ENCODE measurements at regions not wholly inside any gene's neighbourhood (a gene's known extent, or its start where the extent isn't known, plus 50 kb on each side); places are given as distances from the start of the nearest gene placed in this dataset.

GRCh38 chr9:105047742-105048041 lies 119.7 kb upstream of the ABCA1 start:
- no peaks in the 10 kb centered on the region for H3K27me3 Mint-ChIP-seq (ENCODE audit: low read depth)
- H3K4me3 Mint-ChIP-seq: no peak overlapping the region
- no peak for TF ChIP-seq CTCF (conservative IDR thresholded peaks at IDR 0.05)

DNA sequence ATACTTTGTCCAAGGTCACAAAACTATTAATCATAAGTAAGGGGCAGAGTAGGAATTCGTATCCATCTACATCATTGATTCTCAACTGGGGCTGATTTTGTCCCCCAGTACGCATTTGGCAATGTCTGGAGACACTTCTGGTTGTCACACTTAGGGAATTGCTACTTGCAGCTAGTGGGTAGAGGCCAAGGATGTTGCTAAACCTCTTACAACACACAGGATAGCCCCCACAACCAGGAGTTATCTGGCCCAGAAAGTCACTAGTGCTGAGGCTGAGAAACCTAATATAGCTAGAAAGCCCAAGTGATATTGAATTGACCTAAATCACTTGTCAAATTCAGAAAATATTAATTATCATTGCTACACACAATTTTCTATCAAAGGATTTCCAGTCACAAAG lies 120.4 kb upstream of the ABCA1 start:
- H3K4me3 Mint-ChIP-seq: no peak overlapping the region
- no peaks in the 10 kb centered on the region for H3K36me3 Mint-ChIP-seq (ENCODE audit: low read depth)
- no peak overlapping the region for H3K27ac Mint-ChIP-seq (ENCODE audit: unreplicated experiment)
- no peaks in the 10 kb centered on the region for H3K27me3 Mint-ChIP-seq (ENCODE audit: low read depth)
- peaks cover 4% of the 10 kb centered on the region for H3K9me3 Mint-ChIP-seq
- peaks cover 4% of the 10 kb centered on the region for H3K4me1 Mint-ChIP-seq
- TF ChIP-seq CTCF (conservative IDR thresholded peaks at IDR 0.05): no peak
- no peak for DNase-seq (ENCODE audit: low read depth, low spot score)

More at GRCh38 chr9:105047742-105048041, 119.7 kb upstream of the ABCA1 start:
- Mint-ChIP-seq H3K4me1 (peaks cover 4% of the 10 kb centered on the region), H3K36me3 (ENCODE audit: low read depth) (no peaks in the 10 kb centered on the region), H3K9me3 (no peaks in the 10 kb centered on the region), H3K27ac (ENCODE audit: unreplicated experiment) (no peak overlapping the region)
- DNase-seq (ENCODE audit: low read depth, low spot score): no peak

GRCh38 chr9:105050296-105050695 lies 122.3 kb upstream of the ABCA1 start:
- H3K4me1 Mint-ChIP-seq: peaks cover 9% of the 10 kb centered on the region
- no peak for DNase-seq (ENCODE audit: low read depth, low spot score)
- no peak for TF ChIP-seq CTCF (conservative IDR thresholded peaks at IDR 0.05)
- H3K27me3 Mint-ChIP-seq (ENCODE audit: low read depth): no peaks in the 10 kb centered on the region
- H3K9me3 Mint-ChIP-seq: peaks cover 8% of the 10 kb centered on the region
- no peaks in the 10 kb centered on the region for H3K36me3 Mint-ChIP-seq (ENCODE audit: low read depth)
- H3K27ac Mint-ChIP-seq (ENCODE audit: unreplicated experiment): no peak overlapping the region
- H3K4me3 Mint-ChIP-seq: no peak overlapping the region

DNA sequence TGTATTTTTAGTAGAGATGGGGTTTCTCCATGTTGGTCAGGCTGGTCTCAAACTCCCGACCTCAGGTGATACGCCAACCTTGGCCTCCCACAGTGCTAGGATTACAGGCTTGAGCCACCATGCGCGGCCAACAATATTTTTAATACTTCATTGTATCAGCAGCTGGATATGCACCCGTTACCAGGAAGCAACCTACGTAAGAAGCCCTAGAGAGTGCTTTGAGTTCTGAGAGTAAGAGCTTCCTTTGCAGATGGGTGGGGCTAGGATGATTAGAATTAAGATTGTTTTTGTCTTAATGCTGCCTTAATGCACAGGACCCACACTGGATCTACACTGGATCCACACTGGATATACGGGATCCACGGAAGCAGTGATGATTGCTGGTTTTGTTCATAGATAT lies 123.9 kb upstream of the ABCA1 start:
- TF ChIP-seq CTCF (conservative IDR thresholded peaks at IDR 0.05): no peak
- Mint-ChIP-seq H3K27me3 (ENCODE audit: low read depth) (no peaks in the 10 kb centered on the region), H3K9me3 (peaks cover 10% of the 10 kb centered on the region), H3K36me3 (ENCODE audit: low read depth) (no peaks in the 10 kb centered on the region), H3K27ac (ENCODE audit: unreplicated experiment) (no peak overlapping the region), H3K4me1 (peaks cover 5% of the 10 kb centered on the region), H3K4me3 (no peak overlapping the region)
- DNase-seq (ENCODE audit: low read depth, low spot score): no peak

GRCh38 chr9:105052346-105052745 lies 124.4 kb upstream of the ABCA1 start:
- no peaks in the 10 kb centered on the region for H3K27me3 Mint-ChIP-seq (ENCODE audit: low read depth)
- H3K4me1 Mint-ChIP-seq: peaks cover 5% of the 10 kb centered on the region
- TF ChIP-seq CTCF (conservative IDR thresholded peaks at IDR 0.05): no peak
- DNase-seq (ENCODE audit: low read depth, low spot score): no peak
- peaks cover 10% of the 10 kb centered on the region for H3K9me3 Mint-ChIP-seq
- no peaks in the 10 kb centered on the region for H3K36me3 Mint-ChIP-seq (ENCODE audit: low read depth)
- H3K4me3 Mint-ChIP-seq: no peak overlapping the region
- no peak overlapping the region for H3K27ac Mint-ChIP-seq (ENCODE audit: unreplicated experiment)

- Mint-ChIP-seq H3K27ac (ENCODE audit: unreplicated experiment) (no peak overlapping the region), H3K9me3 (peaks cover 10% of the 10 kb centered on the region), H3K4me3 (no peak overlapping the region), H3K36me3 (ENCODE audit: low read depth) (no peaks in the 10 kb centered on the region), H3K4me1 (peaks cover 5% of the 10 kb centered on the region), H3K27me3 (ENCODE audit: low read depth) (no peaks in the 10 kb centered on the region)
- DNase-seq (ENCODE audit: low read depth, low spot score): no peak
- TF ChIP-seq CTCF (conservative IDR thresholded peaks at IDR 0.05): no peak
These were observed 125.3 kb upstream of the ABCA1 start for GRCh38 chr9:105053209-105053652.
